ENCODE measurements at regions not wholly inside any gene's neighbourhood (a gene's known extent, or its start where the extent isn't known, plus 50 kb on each side); places are given as distances from the start of the nearest gene placed in this dataset.

- TF ChIP-seq POLR2AphosphoS5 (IDR thresholded peaks at IDR 0.05; ENCODE audit: low read depth, low read length) (no peak), TAF1 (IDR thresholded peaks at IDR 0.05; ENCODE audit: borderline replicate concordance, insufficient read depth, low read length) (no peak), SIN3A (IDR thresholded peaks at IDR 0.05; ENCODE audit: borderline replicate concordance, insufficient read depth, low read length) (no peak), REST (IDR thresholded peaks at IDR 0.05; ENCODE audit: insufficient read depth in 1 of 2, low read depth in 2 of 2, low read length in 2 of 2) (no peak)
These were observed 110.9 kb upstream of the ZNF717 start for GRCh38 chr3:75896265-75896664.
